Panc1 (cell line): ENCODE measurements at regions not wholly inside any gene's neighbourhood (a gene's known extent, or its start where the extent isn't known, plus 50 kb on each side); places are given as distances from the start of the nearest gene placed in this dataset.
"Not testable (repeated sequence)": the region's sequence is repeated elsewhere in the genome, so short reads cannot be mapped to it uniquely, and the experiment has no call there.

Source experiments
- CTCF ChIP-seq: fragments of 450-650 bp; IDR thresholded peaks from 2 replicates; pipeline ENCODE4 v1.5.1; 2017; ENCODE audit warnings: mild to moderate bottlenecking
- POLR2AphosphoS5 ChIP-seq: IDR thresholded peaks from 2 replicates; pipeline ENCODE4 v1.6.1; 2012; ENCODE audit warnings: mild to moderate bottlenecking, low read depth, low read length, moderate library complexity
- SIN3A ChIP-seq: IDR thresholded peaks from 2 replicates; pipeline ENCODE4 v1.6.1; 2012; ENCODE audit warnings: low read depth, mild to moderate bottlenecking, low read length, moderate library complexity, borderline replicate concordance; ENCODE audit not compliant: insufficient read depth
- TCF7L2 ChIP-seq: IDR thresholded peaks from 2 replicates; pipeline ENCODE4 v1.6.1; 2011; ENCODE audit warnings: mild to moderate bottlenecking, low read depth, low read length, inconsistent platforms
- TF ChIP-seq, protein P1 (sequence below), 2 experiments: IDR thresholded peaks; 2 replicates each; pipeline ENCODE4 v1.6.1; 2011 to 2012; ENCODE audit warnings: low read depth in 2 of 2, control low read depth in 1 of 2, low read length in 1 of 2, mild to moderate bottlenecking in 1 of 2, moderate library complexity in 1 of 2; ENCODE audit not compliant: insufficient read depth in 1 of 2

- TF ChIP-seq CTCF, POLR2AphosphoS5, SIN3A, TCF7L2: not testable (repeated sequence)
- TF ChIP-seq, protein P1, sequence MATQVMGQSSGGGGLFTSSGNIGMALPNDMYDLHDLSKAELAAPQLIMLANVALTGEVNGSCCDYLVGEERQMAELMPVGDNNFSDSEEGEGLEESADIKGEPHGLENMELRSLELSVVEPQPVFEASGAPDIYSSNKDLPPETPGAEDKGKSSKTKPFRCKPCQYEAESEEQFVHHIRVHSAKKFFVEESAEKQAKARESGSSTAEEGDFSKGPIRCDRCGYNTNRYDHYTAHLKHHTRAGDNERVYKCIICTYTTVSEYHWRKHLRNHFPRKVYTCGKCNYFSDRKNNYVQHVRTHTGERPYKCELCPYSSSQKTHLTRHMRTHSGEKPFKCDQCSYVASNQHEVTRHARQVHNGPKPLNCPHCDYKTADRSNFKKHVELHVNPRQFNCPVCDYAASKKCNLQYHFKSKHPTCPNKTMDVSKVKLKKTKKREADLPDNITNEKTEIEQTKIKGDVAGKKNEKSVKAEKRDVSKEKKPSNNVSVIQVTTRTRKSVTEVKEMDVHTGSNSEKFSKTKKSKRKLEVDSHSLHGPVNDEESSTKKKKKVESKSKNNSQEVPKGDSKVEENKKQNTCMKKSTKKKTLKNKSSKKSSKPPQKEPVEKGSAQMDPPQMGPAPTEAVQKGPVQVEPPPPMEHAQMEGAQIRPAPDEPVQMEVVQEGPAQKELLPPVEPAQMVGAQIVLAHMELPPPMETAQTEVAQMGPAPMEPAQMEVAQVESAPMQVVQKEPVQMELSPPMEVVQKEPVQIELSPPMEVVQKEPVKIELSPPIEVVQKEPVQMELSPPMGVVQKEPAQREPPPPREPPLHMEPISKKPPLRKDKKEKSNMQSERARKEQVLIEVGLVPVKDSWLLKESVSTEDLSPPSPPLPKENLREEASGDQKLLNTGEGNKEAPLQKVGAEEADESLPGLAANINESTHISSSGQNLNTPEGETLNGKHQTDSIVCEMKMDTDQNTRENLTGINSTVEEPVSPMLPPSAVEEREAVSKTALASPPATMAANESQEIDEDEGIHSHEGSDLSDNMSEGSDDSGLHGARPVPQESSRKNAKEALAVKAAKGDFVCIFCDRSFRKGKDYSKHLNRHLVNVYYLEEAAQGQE (IDR thresholded peaks at IDR 0.05; ENCODE audit: insufficient read depth in 1 of 2, low read depth in 2 of 2, low read length in 1 of 2), result not testable (repeated sequence)
Observed at GRCh38 chr10:61045480-61045879, 101.5 kb upstream of the RHOBTB1 start.
